ENCODE measurements at regions not wholly inside any gene's neighbourhood (a gene's known extent, or its start where the extent isn't known, plus 50 kb on each side); places are given as distances from the start of the nearest gene placed in this dataset.
"Not testable (repeated sequence)": the region's sequence is repeated elsewhere in the genome, so short reads cannot be mapped to it uniquely, and the experiment has no call there.

GRCh38 chr16:26374279-26374925 lies 682.6 kb downstream of the HS3ST4 start:
- DNase-seq, result no peak
- Mint-ChIP-seq H3K4me1 (no peaks in the 10 kb centered on the region), H3K4me3 (no peak overlapping the region), H3K27me3 (no peaks in the 10 kb centered on the region), H3K27ac (no peak overlapping the region), H3K36me3 (no peaks in the 10 kb centered on the region), H3K9me3 (peaks cover 0 to 8% (median 0%) of the 10 kb centered on the region in 7 donors)
- no peak for ATAC-seq (ENCODE audit: low read depth in 2 of 2)

DNA sequence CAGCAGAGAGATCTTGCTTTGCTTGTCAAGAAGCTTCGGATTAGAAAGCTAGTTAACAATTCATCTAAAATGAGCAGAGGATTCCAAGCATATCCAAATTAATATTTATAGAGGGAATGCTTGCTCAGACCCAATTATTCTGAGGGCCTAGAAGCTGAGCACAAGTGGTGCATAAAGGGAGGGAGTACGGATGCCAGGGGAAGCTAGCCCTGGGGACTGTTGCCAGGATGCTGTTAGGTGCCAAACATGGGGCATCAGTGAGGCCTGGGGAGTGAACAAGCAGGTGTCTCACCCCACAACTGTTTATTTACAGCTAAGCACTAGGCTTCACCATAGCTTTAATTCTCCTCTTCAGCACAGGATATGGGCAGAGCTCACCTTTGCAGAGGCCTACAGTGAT lies 684.1 kb upstream of the C16orf82 start:
- Mint-ChIP-seq H3K4me1 (no peaks in the 10 kb centered on the region), H3K27ac (no peak overlapping the region), H3K27me3 (peaks cover 0 to 14% (median 5%) of the 10 kb centered on the region in 3 donors), H3K36me3 (no peaks in the 10 kb centered on the region), H3K9me3 (peaks cover 0 to 3% (median 0%) of the 10 kb centered on the region in 7 donors), H3K4me3 (no peak overlapping the region)
- DNase-seq, result no peak
- ATAC-seq (ENCODE audit: low read depth in 2 of 2), result no peak

- Mint-ChIP-seq H3K4me1 (no peaks in the 10 kb centered on the region), H3K36me3 (no peaks in the 10 kb centered on the region), H3K27me3 (peaks cover 0 to 21% (median 5%) of the 10 kb centered on the region in 3 donors), H3K4me3 (no peak overlapping the region), H3K9me3 (peaks cover 0 to 3% (median 0%) of the 10 kb centered on the region in 7 donors), H3K27ac (no peak overlapping the region)
- ATAC-seq (ENCODE audit: low read depth in 2 of 2) (no peak), DNase-seq (no peak)
Observed at GRCh38 chr16:26386096-26386495, 680.6 kb upstream of the C16orf82 start.

- H3K27me3 Mint-ChIP-seq, result peaks cover 0 to 8% (median 8%) of the 10 kb centered on the region in 3 donors
- DNase-seq (no peak), ATAC-seq (ENCODE audit: low read depth in 2 of 2) (no peak)
- H3K4me1 Mint-ChIP-seq, result no peaks in the 10 kb centered on the region
- H3K27ac Mint-ChIP-seq, result no peak overlapping the region
- peaks cover 0 to 7% (median 4%) of the 10 kb centered on the region in 7 donors for H3K9me3 Mint-ChIP-seq
- H3K36me3 Mint-ChIP-seq, result no peaks in the 10 kb centered on the region
- H3K4me3 Mint-ChIP-seq, result no peak overlapping the region
Observed at GRCh38 chr16:26391833-26392232, 674.9 kb upstream of the C16orf82 start.

- Mint-ChIP-seq H3K9me3 (peaks cover 0 to 7% (median 4%) of the 10 kb centered on the region in 7 donors), H3K36me3 (no peaks in the 10 kb centered on the region), H3K27me3 (peaks cover 0 to 8% (median 8%) of the 10 kb centered on the region in 3 donors), H3K27ac (no peak overlapping the region), H3K4me1 (no peaks in the 10 kb centered on the region), H3K4me3 (no peak overlapping the region)
- ATAC-seq (ENCODE audit: low read depth in 2 of 2) (no peak), DNase-seq (no peak)
Observed at GRCh38 chr16:26394409-26394808, 672.3 kb upstream of the C16orf82 start.

DNA sequence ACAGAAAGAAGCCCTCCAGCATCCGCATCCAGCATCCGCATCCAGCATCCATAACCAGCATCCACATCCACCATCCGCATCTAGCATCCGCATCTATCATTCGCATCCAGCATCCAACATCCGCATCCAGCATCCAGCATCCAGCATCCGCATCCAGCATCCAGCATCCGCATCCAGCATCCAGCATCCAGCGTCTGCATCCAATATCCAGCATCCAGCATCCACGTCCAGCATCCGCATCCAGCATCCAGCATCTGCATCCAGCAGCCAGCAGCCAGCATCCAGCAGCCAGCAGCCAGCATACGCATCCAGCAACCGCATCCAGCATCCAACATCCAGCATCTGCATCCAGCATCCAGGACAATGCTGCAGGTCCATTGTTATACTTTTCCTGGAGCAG lies 671.0 kb upstream of the C16orf82 start:
- Mint-ChIP-seq H3K4me1 (no peaks in the 10 kb centered on the region), H3K9me3 (peaks cover 0 to 12% (median 5%) of the 10 kb centered on the region in 7 donors), H3K36me3 (no peaks in the 10 kb centered on the region), H3K27ac (peak overlapping the region in 1 of 6 donors; percentile 60), H3K27me3 (peaks cover 0 to 8% (median 0%) of the 10 kb centered on the region in 3 donors), H3K4me3 (peak overlapping the region in 1 of 8 donors; percentile 16)
- no peak for DNase-seq
- ATAC-seq (ENCODE audit: low read depth in 2 of 2), result no peak

DNA sequence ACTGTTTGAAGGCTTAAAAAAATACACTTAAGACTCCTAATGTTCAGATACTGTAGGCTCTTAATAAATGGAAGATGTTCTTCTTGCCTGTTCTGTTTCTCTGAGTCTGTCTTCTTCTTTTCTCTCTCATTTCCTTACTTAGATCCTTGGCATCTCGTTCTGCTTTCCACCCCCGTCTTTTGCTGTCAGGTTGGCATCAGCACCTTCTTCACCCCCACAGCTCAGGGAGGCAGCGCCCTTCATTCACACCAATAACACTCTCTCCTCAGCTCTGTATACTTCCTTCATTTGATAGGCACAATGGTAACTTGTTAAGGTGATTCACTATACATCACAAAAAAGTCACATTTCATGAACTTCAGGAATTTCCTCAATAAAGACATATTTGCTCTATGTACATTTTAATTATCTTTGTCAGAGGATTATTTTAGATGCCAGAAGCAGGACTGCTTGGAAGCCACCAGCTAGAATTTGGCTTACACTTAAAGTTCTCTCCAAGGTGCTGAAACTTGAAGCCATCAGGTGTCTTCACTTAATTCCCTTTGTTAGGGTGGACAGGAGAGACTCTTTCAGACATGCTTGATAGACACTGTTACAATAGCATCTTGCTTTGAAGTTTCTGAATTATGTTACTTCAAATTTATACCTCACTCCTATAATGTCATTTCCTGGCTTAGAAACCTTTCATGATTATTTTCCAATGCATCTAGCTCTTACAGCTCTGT lies 670.1 kb upstream of the C16orf82 start:
- H3K4me1 Mint-ChIP-seq, result no peaks in the 10 kb centered on the region
- peak overlapping the region in 2 of 6 donors; percentile 1 to 72 for H3K27ac Mint-ChIP-seq
- H3K9me3 Mint-ChIP-seq, result peaks cover 0 to 12% (median 4%) of the 10 kb centered on the region in 7 donors
- DNase-seq, result no peak
- no peak for ATAC-seq (ENCODE audit: low read depth in 2 of 2)
- no peaks in the 10 kb centered on the region for H3K36me3 Mint-ChIP-seq
- no peak overlapping the region for H3K4me3 Mint-ChIP-seq
- peaks cover 0 to 8% (median 0%) of the 10 kb centered on the region in 3 donors for H3K27me3 Mint-ChIP-seq

DNA sequence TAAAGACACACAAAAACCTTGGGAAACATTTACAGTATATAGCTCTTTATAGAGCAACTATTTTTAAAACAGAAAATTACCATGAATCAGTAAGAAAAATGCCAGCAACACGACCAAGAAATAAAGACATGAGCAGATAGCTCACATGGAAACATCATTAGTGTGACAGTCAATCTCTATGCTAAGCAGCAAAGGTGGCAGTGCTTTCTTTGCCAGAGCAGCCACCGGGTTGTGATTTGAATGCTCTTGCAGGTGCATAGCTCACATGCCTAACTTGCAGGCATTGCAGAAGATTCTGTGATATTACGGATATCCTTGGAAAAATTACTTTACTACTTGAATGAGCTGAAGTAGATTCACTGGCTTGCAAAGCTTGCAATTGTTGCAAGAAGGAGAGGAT lies 652.9 kb upstream of the C16orf82 start:
- H3K9me3 Mint-ChIP-seq, result peaks cover 0 to 20% (median 6%) of the 10 kb centered on the region in 7 donors
- ATAC-seq (ENCODE audit: low read depth in 2 of 2) (no peak), DNase-seq (no peak)
- H3K4me1 Mint-ChIP-seq, result no peaks in the 10 kb centered on the region
- no peaks in the 10 kb centered on the region for H3K36me3 Mint-ChIP-seq
- peaks cover 0 to 14% (median 0%) of the 10 kb centered on the region in 3 donors for H3K27me3 Mint-ChIP-seq
- H3K27ac Mint-ChIP-seq, result no peak overlapping the region
- no peak overlapping the region for H3K4me3 Mint-ChIP-seq

- H3K9me3 Mint-ChIP-seq, result peaks cover 2 to 22% (median 9%) of the 10 kb centered on the region in 7 donors
- ATAC-seq (ENCODE audit: low read depth in 2 of 2); H3K27ac Mint-ChIP-seq; H3K36me3 Mint-ChIP-seq; DNase-seq; H3K27me3 Mint-ChIP-seq; H3K4me1 Mint-ChIP-seq; H3K4me3 Mint-ChIP-seq: not testable (repeated sequence)
Observed at GRCh38 chr16:26419458-26419857, 647.3 kb upstream of the C16orf82 start.

- peaks cover 0 to 3% (median 0%) of the 10 kb centered on the region in 3 donors for H3K27me3 Mint-ChIP-seq
- ATAC-seq (ENCODE audit: low read depth in 2 of 2), result no peak
Observed at GRCh38 chr16:26430618-26431017, 636.1 kb upstream of the C16orf82 start.

DNA sequence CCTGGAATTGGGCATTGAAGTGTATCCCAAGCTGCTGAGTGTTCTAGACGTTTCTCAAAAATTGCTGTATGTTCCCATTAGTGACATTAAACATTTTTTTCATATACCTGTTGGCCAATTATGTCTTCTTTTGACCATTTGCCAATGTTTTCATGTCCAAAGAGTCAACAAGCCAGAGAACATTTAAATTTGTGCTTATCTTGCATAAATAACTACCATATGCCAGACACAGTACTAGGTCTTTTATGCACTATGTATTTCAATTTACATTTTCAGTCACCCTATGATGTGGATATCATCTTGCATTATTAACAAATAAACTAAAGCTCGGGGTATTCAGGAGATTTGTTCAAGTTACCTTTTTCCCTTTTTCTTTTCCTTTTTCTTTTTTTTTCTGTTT lies 632.9 kb upstream of the C16orf82 start:
- ATAC-seq (ENCODE audit: low read depth in 2 of 2), result no peak
- no peak for DNase-seq
- H3K27ac Mint-ChIP-seq, result no peak overlapping the region
- H3K4me3 Mint-ChIP-seq, result no peak overlapping the region
- H3K36me3 Mint-ChIP-seq, result no peaks in the 10 kb centered on the region
- H3K27me3 Mint-ChIP-seq, result peaks cover 0 to under 1% (median 0%) of the 10 kb centered on the region in 3 donors
- no peaks in the 10 kb centered on the region for H3K4me1 Mint-ChIP-seq
- H3K9me3 Mint-ChIP-seq, result peaks cover 0 to 25% (median 7%) of the 10 kb centered on the region in 7 donors

More at GRCh38 chr16:26430618-26431017, 636.1 kb upstream of the C16orf82 start:
- H3K27ac Mint-ChIP-seq, result no peak overlapping the region
- no peaks in the 10 kb centered on the region for H3K36me3 Mint-ChIP-seq
- no peak for DNase-seq
- H3K9me3 Mint-ChIP-seq, result peaks cover 0 to 15% (median 5%) of the 10 kb centered on the region in 7 donors
- H3K4me3 Mint-ChIP-seq, result no peak overlapping the region
- H3K4me1 Mint-ChIP-seq, result no peaks in the 10 kb centered on the region

GRCh38 chr16:26441178-26441577 lies 625.5 kb upstream of the C16orf82 start:
- Mint-ChIP-seq H3K4me3 (no peak overlapping the region), H3K27me3 (peaks cover 4 to 9% (median 9%) of the 10 kb centered on the region in 3 donors), H3K9me3 (peaks cover 0 to 24% (median 4%) of the 10 kb centered on the region in 7 donors), H3K36me3 (no peaks in the 10 kb centered on the region), H3K4me1 (no peaks in the 10 kb centered on the region), H3K27ac (no peak overlapping the region)
- ATAC-seq (ENCODE audit: low read depth in 2 of 2) (no peak), DNase-seq (no peak)

GRCh38 chr16:26442321-26442720 lies 624.4 kb upstream of the C16orf82 start:
- ATAC-seq (ENCODE audit: low read depth in 2 of 2) (no peak), DNase-seq (no peak)
- H3K27me3 Mint-ChIP-seq, result peaks cover 4 to 9% (median 9%) of the 10 kb centered on the region in 3 donors
- H3K9me3 Mint-ChIP-seq, result peaks cover 0 to 16% (median 4%) of the 10 kb centered on the region in 7 donors
- H3K4me1 Mint-ChIP-seq, result no peaks in the 10 kb centered on the region
- no peak overlapping the region for H3K27ac Mint-ChIP-seq
- H3K4me3 Mint-ChIP-seq, result no peak overlapping the region
- H3K36me3 Mint-ChIP-seq, result no peaks in the 10 kb centered on the region

GRCh38 chr16:26447570-26447969 lies 619.2 kb upstream of the C16orf82 start:
- Mint-ChIP-seq H3K9me3 (peaks cover 0 to 3% (median 0%) of the 10 kb centered on the region in 7 donors), H3K4me3 (no peak overlapping the region), H3K27me3 (no peaks in the 10 kb centered on the region), H3K4me1 (no peaks in the 10 kb centered on the region), H3K36me3 (no peaks in the 10 kb centered on the region), H3K27ac (no peak overlapping the region)
- DNase-seq, result no peak
- ATAC-seq (ENCODE audit: low read depth in 2 of 2), result no peak
